CD4-positive, alpha-beta T cell (primary cell): ENCODE measurements at regions not wholly inside any gene's neighbourhood (a gene's known extent, or its start where the extent isn't known, plus 50 kb on each side); places are given as distances from the start of the nearest gene placed in this dataset.

ENCODE experiments used
- ATAC-seq: fragments of 200-7000 bp; cut with Tn5 transposase; one replicate; pipeline ENCODE4 v1.10.0; 2022; ENCODE audit warnings: mild to moderate bottlenecking; ENCODE audit not compliant: poor library complexity
- CTCF ChIA-PET: fragments of 350-600 bp; sonication (Branson Sonifier 250); formaldehyde crosslinking; loops from one replicate; lab custom pipeline; 2021; ENCODE audit warnings: antibody characterized with exemption, inconsistent platforms; lab: Charles Lee
- POLR2A ChIA-PET: fragments of 350-600 bp; sonication (Branson Sonifier 250); formaldehyde crosslinking; loops from one replicate; lab custom pipeline; 2021; ENCODE audit warnings: antibody characterized with exemption, inconsistent platforms; lab: Charles Lee
- DNase-seq, 14 experiments: peaks; one replicate each; pipeline ENCODE4 v3.0.0-alpha.2; 2013 to 2020; ENCODE audit warnings: mixed read lengths in 2 of 14
- H3K27ac ChIP-seq, 2 donors: one replicate each; pipeline versions ENCODE4 v1.5.1 to v1.7.0; 2013; ENCODE audit warnings: low read length in 2 of 2, low read depth in 1 of 2, mild to moderate bottlenecking in 1 of 2
- H3K27me3 ChIP-seq, 2 experiments: 1 replicate in 1 of 2; 2 replicates in 1 of 2; pipeline versions ENCODE4 v1.6.1 to v1.7.0; 2013; ENCODE audit warnings: low read length in 2 of 2, control low read depth in 1 of 2, mild to moderate bottlenecking in 1 of 2, moderate library complexity in 1 of 2; ENCODE audit not compliant: insufficient read depth in 2 of 2, control insufficient read depth in 1 of 2
- H3K36me3 ChIP-seq: one replicate; pipeline ENCODE4 v1.6.1; 2013; ENCODE audit warnings: low read length, control low read depth; ENCODE audit not compliant: insufficient read depth
- H3K4me1 ChIP-seq: one replicate; pipeline ENCODE4 v1.6.1; 2013; ENCODE audit warnings: low read length, control low read depth; ENCODE audit not compliant: insufficient read depth
- H3K4me3 ChIP-seq: one replicate; pipeline ENCODE4 v1.5.1; 2013; ENCODE audit warnings: mild to moderate bottlenecking, low read length, moderate library complexity
- H3K9me3 ChIP-seq, 2 experiments: 1 replicate in 1 of 2; 2 replicates in 1 of 2; pipeline versions ENCODE4 v1.6.1 to v1.7.0; 2013; ENCODE audit warnings: low read length in 2 of 2, mild to moderate bottlenecking in 2 of 2, control low read depth in 1 of 2, moderate library complexity in 1 of 2; ENCODE audit not compliant: control insufficient read depth in 1 of 2, insufficient read depth in 1 of 2
- H3K27ac Mint-ChIP-seq: one replicate; pipeline ENCODE4 v1.8.0; 2020; ENCODE audit warnings: mixed read lengths
- H3K27me3 Mint-ChIP-seq: one replicate; pipeline ENCODE4 v1.8.0; 2021; ENCODE audit warnings: mixed read lengths
- H3K36me3 Mint-ChIP-seq: one replicate; pipeline ENCODE4 v1.8.0; 2021; ENCODE audit warnings: low read depth, mixed read lengths
- H3K4me1 Mint-ChIP-seq: one replicate; pipeline ENCODE4 v1.8.0; 2021; ENCODE audit warnings: low read depth, mixed read lengths
- H3K4me3 Mint-ChIP-seq: one replicate; pipeline ENCODE4 v1.8.0; 2020; ENCODE audit warnings: mild to moderate bottlenecking, mixed read lengths
- H3K9me3 Mint-ChIP-seq: one replicate; pipeline ENCODE4 v1.8.0; 2020; ENCODE audit warnings: mixed read lengths
- intact Hi-C, 2 experiments: fragments of 100-400 bp; cut with DNase I in 1 of 2; cut with micrococcal nuclease in 1 of 2; formaldehyde crosslinking; loops; one replicate each; pipeline versions ENCODE4 v1.15.1 to v1.9.0; 2023 to 2025; cut with DNase I, micrococcal nuclease
- TF ChIP-seq, protein P1 (sequence below): fragments of 200-600 bp; IDR thresholded peaks from one replicate; pipeline ENCODE4 v1.8.0; 2022; ENCODE audit warnings: antibody characterized with exemption, mild to moderate bottlenecking

DNA sequence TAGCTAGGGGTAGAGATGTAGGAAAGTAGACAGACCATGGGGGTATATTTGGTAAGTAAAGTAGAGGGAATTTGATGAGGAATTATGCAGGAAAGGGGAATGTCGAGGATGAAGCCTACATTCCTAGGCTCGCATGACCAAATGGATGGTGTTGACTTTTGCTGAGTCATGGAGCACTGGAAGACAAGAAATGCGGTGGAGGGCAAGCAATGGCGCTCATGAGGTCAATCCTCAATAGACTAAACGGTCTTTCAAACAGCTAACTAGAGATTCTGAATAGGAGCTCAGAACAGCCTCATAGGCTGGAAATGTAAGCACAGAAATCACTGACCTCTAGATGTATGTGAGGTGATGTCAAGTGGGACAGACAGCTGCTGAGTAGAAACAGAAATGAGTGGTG is 50.7 kb upstream of the FST start:
- no peaks in the 10 kb centered on the region for H3K9me3 Mint-ChIP-seq
- intact Hi-C loops: no loop called here
- Histone ChIP-seq H3K9me3 (no peaks in the 10 kb centered on the region), H3K4me3 (no peak overlapping the region), H3K27ac (no peak overlapping the region), H3K4me1 (no peaks in the 10 kb centered on the region), H3K27me3 (peaks cover 0 to 4% of the 10 kb centered on the region in 2 experiments), H3K36me3 (no peaks in the 10 kb centered on the region)
- no peaks in the 10 kb centered on the region for H3K4me1 Mint-ChIP-seq
- TF ChIP-seq, protein P1, sequence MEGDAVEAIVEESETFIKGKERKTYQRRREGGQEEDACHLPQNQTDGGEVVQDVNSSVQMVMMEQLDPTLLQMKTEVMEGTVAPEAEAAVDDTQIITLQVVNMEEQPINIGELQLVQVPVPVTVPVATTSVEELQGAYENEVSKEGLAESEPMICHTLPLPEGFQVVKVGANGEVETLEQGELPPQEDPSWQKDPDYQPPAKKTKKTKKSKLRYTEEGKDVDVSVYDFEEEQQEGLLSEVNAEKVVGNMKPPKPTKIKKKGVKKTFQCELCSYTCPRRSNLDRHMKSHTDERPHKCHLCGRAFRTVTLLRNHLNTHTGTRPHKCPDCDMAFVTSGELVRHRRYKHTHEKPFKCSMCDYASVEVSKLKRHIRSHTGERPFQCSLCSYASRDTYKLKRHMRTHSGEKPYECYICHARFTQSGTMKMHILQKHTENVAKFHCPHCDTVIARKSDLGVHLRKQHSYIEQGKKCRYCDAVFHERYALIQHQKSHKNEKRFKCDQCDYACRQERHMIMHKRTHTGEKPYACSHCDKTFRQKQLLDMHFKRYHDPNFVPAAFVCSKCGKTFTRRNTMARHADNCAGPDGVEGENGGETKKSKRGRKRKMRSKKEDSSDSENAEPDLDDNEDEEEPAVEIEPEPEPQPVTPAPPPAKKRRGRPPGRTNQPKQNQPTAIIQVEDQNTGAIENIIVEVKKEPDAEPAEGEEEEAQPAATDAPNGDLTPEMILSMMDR: no peak
- DNase-seq (no peak), ATAC-seq (no peak)
- POLR2A ChIA-PET: no interaction called here
- H3K36me3 Mint-ChIP-seq: no peaks in the 10 kb centered on the region
- no peak overlapping the region for H3K27ac Mint-ChIP-seq
- CTCF ChIA-PET: no interaction called here
- peaks cover 12% of the 10 kb centered on the region for H3K27me3 Mint-ChIP-seq
- H3K4me3 Mint-ChIP-seq: no peak overlapping the region

DNA sequence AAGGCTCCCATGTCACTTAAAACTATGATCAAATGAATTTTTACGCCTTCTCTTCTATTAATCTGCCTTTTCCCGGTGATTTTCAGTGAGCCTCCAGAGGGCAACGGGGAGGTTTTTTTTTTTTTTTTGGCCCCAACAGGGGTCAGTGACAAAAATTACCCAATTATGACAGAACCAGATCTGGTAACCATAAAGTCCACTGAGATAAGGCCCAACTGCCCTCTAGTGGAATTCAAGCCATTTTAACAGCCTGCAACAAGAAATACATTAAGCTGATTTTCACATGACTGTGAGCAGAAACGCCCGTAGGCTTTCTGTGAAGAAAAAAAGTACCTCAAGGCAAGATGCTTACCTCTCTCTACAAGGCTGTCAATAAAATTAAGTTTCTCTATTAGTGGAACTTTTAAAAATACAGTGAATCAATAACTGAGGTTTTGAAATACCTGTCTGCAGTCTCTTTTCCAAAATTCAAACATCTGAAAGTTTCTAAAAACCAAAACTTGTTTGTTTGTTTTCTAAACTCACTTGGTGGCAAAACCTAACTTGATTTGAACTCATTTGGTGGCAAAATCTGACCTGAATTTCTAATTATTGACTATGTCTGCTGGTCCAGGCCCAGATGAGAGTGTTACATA is 49.7 kb upstream of the FST start:
- Mint-ChIP-seq H3K4me3 (no peak overlapping the region), H3K27me3 (peaks cover 15% of the 10 kb centered on the region), H3K4me1 (no peaks in the 10 kb centered on the region), H3K27ac (no peak overlapping the region), H3K36me3 (no peaks in the 10 kb centered on the region), H3K9me3 (no peaks in the 10 kb centered on the region)
- Histone ChIP-seq H3K27ac (no peak overlapping the region), H3K27me3 (peaks cover 0 to 4% of the 10 kb centered on the region in 2 experiments), H3K9me3 (no peaks in the 10 kb centered on the region), H3K36me3 (no peaks in the 10 kb centered on the region), H3K4me1 (no peaks in the 10 kb centered on the region), H3K4me3 (no peak overlapping the region)
- ChIA-PET POLR2A (no interaction called here), CTCF (interaction anchor here (0.7 kb wide), 1 partner anchor 1275 kb away, joined by 3 read pairs; no protein-coding TSS in a partner anchor)
- no peak for ATAC-seq
- no peak for DNase-seq
- intact Hi-C loops: no loop called here
- TF ChIP-seq, protein P1: no peak
